Renal cortex interstitium (tissue), 11 donors: ENCODE measurements at regions not wholly inside any gene's neighbourhood (a gene's known extent, or its start where the extent isn't known, plus 50 kb on each side); places are given as distances from the start of the nearest gene placed in this dataset.

ENCODE experiments used
- DNase-seq, 11 donors: peaks; one replicate each; pipeline ENCODE4 v3.0.0-alpha.2; 2013; ENCODE audit warnings: low read depth in 9 of 11, low spot score in 4 of 11; ENCODE audit errors: extremely low read depth in 1 of 11

GRCh38 chr5:176732736-176733405, 77.5 kb upstream of the UNC5A start:
- DNase-seq = no peak

GRCh38 chr5:176733406-176734262, 76.7 kb upstream of the UNC5A start:
- no peak for DNase-seq

- no peak for DNase-seq
Measured at GRCh38 chr5:176734756-176735342, 75.5 kb upstream of the UNC5A start.

GRCh38 chr5:176735383-176736265, 74.7 kb upstream of the UNC5A start:
- no peak for DNase-seq

GRCh38 chr5:176736301-176736930, 73.9 kb upstream of the UNC5A start:
- no peak for DNase-seq

GRCh38 chr5:176736931-176737745, 73.2 kb upstream of the UNC5A start:
- DNase-seq = peak in 1 of 11 donors; percentile 50

- DNase-seq = no peak
Measured at GRCh38 chr5:176737746-176738636, 72.4 kb upstream of the UNC5A start.

- no peak for DNase-seq
Measured at GRCh38 chr5:176738637-176739250, 71.6 kb upstream of the UNC5A start.

GRCh38 chr5:176739461-176740051, 70.8 kb upstream of the UNC5A start:
- DNase-seq = no peak

- DNase-seq = no peak
Measured at GRCh38 chr5:176740131-176740701, 70.1 kb upstream of the UNC5A start.

GRCh38 chr5:176740702-176741496, 69.5 kb upstream of the UNC5A start:
- DNase-seq = no peak

GRCh38 chr5:176741561-176742211, 68.7 kb upstream of the UNC5A start:
- DNase-seq = no peak

- DNase-seq = no peak
Measured at GRCh38 chr5:176742246-176743105, 67.9 kb upstream of the UNC5A start.
